Ishikawa (cell line): ENCODE measurements at regions not wholly inside any gene's neighbourhood (a gene's known extent, or its start where the extent isn't known, plus 50 kb on each side); places are given as distances from the start of the nearest gene placed in this dataset.

Experiments
- CREB1 ChIP-seq: IDR thresholded peaks from 2 replicates; pipeline ENCODE4 v1.6.1; 2012; ENCODE audit warnings: low read depth
- EGR1 ChIP-seq: IDR thresholded peaks from 2 replicates; pipeline ENCODE4 v1.6.1; 2012
- EP300 ChIP-seq: IDR thresholded peaks from 2 replicates; pipeline ENCODE4 v1.6.1; 2012; ENCODE audit warnings: borderline replicate concordance
- FOXM1 ChIP-seq: IDR thresholded peaks from 2 replicates; pipeline ENCODE4 v1.6.1; 2012; ENCODE audit warnings: low read depth, borderline replicate concordance
- NFIC ChIP-seq: IDR thresholded peaks from 2 replicates; pipeline ENCODE4 v1.6.1; 2012
- RAD21 ChIP-seq: IDR thresholded peaks from 2 replicates; pipeline ENCODE4 v1.6.1; 2012; ENCODE audit warnings: low read depth
- TAF1 ChIP-seq: IDR thresholded peaks from 2 replicates; pipeline ENCODE4 v1.6.1; 2012; ENCODE audit warnings: low read depth, mild to moderate bottlenecking
- TCF12 ChIP-seq: IDR thresholded peaks from 2 replicates; pipeline ENCODE4 v1.6.1; 2012; ENCODE audit warnings: low read depth
- USF1 ChIP-seq: IDR thresholded peaks from 2 replicates; pipeline ENCODE4 v1.6.1; 2012
- YY1 ChIP-seq: IDR thresholded peaks from 2 replicates; pipeline ENCODE4 v1.6.1; 2012; ENCODE audit warnings: low read depth
- ZBTB7A ChIP-seq: IDR thresholded peaks from 2 replicates; pipeline ENCODE4 v1.6.1; 2012; ENCODE audit warnings: low read depth
- TF ChIP-seq, protein P1 (sequence below): IDR thresholded peaks from 2 replicates; pipeline ENCODE4 v1.6.1; 2012; ENCODE audit warnings: low read depth, mild to moderate bottlenecking
- TF ChIP-seq, protein P2 (sequence below): IDR thresholded peaks from 2 replicates; pipeline ENCODE4 v1.6.1; 2012

DNA sequence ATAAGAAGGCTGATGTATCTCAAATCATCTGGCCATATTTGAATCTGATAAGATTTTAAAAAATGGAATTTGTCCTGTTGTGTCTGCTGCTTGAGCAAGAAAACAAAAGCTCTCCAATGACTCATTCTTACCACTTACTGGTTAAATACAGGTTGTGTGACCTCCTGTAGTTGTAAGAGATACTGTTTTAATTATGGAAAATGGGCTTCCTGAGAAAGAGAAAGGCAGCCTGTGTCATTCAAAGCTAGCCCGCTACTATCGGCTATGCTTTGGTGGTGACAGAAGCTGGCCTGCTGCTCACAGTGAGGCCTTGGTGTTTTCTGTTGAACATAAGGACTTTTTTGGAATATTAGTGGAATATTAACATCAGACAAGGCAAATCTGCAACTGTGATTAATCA, 1722.1 kb upstream of the PCDH10 start:
- TF ChIP-seq USF1 (no peak), TCF12 (no peak), RAD21 (no peak), EGR1 (no peak), YY1 (no peak), EP300 (no peak), TAF1 (no peak), ZBTB7A (no peak), NFIC (no peak), FOXM1 (no peak), CREB1 (no peak)
- TF ChIP-seq, protein P1, sequence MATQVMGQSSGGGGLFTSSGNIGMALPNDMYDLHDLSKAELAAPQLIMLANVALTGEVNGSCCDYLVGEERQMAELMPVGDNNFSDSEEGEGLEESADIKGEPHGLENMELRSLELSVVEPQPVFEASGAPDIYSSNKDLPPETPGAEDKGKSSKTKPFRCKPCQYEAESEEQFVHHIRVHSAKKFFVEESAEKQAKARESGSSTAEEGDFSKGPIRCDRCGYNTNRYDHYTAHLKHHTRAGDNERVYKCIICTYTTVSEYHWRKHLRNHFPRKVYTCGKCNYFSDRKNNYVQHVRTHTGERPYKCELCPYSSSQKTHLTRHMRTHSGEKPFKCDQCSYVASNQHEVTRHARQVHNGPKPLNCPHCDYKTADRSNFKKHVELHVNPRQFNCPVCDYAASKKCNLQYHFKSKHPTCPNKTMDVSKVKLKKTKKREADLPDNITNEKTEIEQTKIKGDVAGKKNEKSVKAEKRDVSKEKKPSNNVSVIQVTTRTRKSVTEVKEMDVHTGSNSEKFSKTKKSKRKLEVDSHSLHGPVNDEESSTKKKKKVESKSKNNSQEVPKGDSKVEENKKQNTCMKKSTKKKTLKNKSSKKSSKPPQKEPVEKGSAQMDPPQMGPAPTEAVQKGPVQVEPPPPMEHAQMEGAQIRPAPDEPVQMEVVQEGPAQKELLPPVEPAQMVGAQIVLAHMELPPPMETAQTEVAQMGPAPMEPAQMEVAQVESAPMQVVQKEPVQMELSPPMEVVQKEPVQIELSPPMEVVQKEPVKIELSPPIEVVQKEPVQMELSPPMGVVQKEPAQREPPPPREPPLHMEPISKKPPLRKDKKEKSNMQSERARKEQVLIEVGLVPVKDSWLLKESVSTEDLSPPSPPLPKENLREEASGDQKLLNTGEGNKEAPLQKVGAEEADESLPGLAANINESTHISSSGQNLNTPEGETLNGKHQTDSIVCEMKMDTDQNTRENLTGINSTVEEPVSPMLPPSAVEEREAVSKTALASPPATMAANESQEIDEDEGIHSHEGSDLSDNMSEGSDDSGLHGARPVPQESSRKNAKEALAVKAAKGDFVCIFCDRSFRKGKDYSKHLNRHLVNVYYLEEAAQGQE = no peak
- TF ChIP-seq, protein P2, sequence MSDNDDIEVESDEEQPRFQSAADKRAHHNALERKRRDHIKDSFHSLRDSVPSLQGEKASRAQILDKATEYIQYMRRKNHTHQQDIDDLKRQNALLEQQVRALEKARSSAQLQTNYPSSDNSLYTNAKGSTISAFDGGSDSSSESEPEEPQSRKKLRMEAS = no peak
